Activated CD4-positive, alpha-beta memory T cell treated with anti-CD3 and anti-CD28 coated beads, Interleukin-2, amount 10 ng/mL, durations not matched to agents 7 days and 5 days (primary cell): ENCODE measurements at regions not wholly inside any gene's neighbourhood (a gene's known extent, or its start where the extent isn't known, plus 50 kb on each side); places are given as distances from the start of the nearest gene placed in this dataset.
"Not testable (repeated sequence)": the region's sequence is repeated elsewhere in the genome, so short reads cannot be mapped to it uniquely, and the experiment has no call there.

ENCODE experiments used
- CTCF ChIA-PET: fragments of 350-600 bp; sonication (Branson Sonifier 250); formaldehyde crosslinking; loops from one replicate; lab custom pipeline; 2021; ENCODE audit warnings: antibody characterized with exemption, inconsistent platforms; lab: Charles Lee
- POLR2A ChIA-PET: fragments of 350-600 bp; sonication (Branson Sonifier 250); formaldehyde crosslinking; loops from one replicate; lab custom pipeline; 2021; ENCODE audit warnings: antibody characterized with exemption; lab: Charles Lee
- DNase-seq: peaks from one replicate; pipeline ENCODE4 v3.0.0-alpha.2; 2020
- H3K27ac Mint-ChIP-seq: one replicate; pipeline ENCODE4 v1.8.0; 2021; ENCODE audit warnings: mild to moderate bottlenecking, mixed read lengths
- H3K27me3 Mint-ChIP-seq: one replicate; pipeline ENCODE4 v1.8.0; 2021; ENCODE audit warnings: mixed read lengths
- H3K36me3 Mint-ChIP-seq: one replicate; pipeline ENCODE4 v1.8.0; 2021; ENCODE audit warnings: low read depth, mixed read lengths
- H3K4me1 Mint-ChIP-seq: one replicate; pipeline ENCODE4 v1.8.0; 2021; ENCODE audit warnings: mixed read lengths
- H3K4me3 Mint-ChIP-seq: one replicate; pipeline ENCODE4 v1.8.0; 2021; ENCODE audit warnings: mild to moderate bottlenecking, mixed read lengths
- H3K9me3 Mint-ChIP-seq: one replicate; pipeline ENCODE4 v1.8.0; 2021; ENCODE audit warnings: mixed read lengths

DNA sequence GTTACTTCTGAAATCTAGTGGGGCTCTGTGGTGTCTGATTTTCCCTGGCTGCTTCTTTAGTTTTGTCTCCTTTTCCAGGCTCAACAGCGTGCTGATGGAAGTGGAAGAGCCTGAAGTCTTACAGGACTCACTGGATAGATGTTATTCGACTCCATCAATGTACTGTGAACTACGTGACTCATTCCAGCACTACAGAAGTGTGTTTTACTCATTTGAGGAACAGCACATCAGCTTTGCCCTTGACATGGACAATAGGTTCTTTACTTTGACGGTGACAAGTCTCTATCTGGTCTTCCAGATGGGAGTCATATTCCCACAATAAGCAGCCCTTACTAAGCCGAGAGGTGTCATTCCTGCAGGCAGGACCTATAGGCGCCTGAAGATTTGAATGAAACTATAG lies 51.1 kb downstream of the NBPF8 start:
- POLR2A ChIA-PET, DNase-seq, H3K27ac Mint-ChIP-seq, H3K4me1 Mint-ChIP-seq, H3K4me3 Mint-ChIP-seq, H3K27me3 Mint-ChIP-seq, H3K9me3 Mint-ChIP-seq, H3K36me3 Mint-ChIP-seq, CTCF ChIA-PET: not testable (repeated sequence)

- POLR2A ChIA-PET, H3K4me3 Mint-ChIP-seq: not testable (repeated sequence)
- H3K36me3 Mint-ChIP-seq: peaks cover 20% of the 10 kb centered on the region
Observed at GRCh38 chr1:120477663-120478062, 62.8 kb downstream of the NBPF8 start.

DNA sequence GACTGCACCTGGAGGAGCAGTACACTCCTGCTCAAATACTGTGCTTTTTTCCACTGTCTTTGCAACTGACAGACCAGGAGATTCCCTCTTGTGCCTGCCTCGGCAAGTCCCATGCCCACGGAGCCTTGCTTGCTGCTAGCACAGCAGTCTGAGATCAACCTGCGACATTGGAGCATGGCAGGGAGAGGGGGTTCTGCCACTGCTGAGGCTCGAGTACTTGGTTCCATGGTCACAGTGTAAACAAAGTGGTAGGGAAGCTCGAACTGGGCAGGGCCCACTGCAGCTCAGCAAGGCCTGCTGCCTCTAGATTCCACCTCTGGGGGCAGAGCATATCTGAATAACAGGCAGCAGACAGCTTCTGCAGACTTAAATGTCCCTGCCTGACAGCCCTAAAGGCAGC lies 63.6 kb downstream of the NBPF8 start:
- peaks cover 23% of the 10 kb centered on the region for H3K36me3 Mint-ChIP-seq
- H3K4me3 Mint-ChIP-seq, H3K27ac Mint-ChIP-seq, CTCF ChIA-PET, H3K9me3 Mint-ChIP-seq, H3K27me3 Mint-ChIP-seq, H3K4me1 Mint-ChIP-seq, POLR2A ChIA-PET, DNase-seq: not testable (repeated sequence)

More at GRCh38 chr1:120477663-120478062, 62.8 kb downstream of the NBPF8 start:
- H3K27ac Mint-ChIP-seq, CTCF ChIA-PET, H3K4me1 Mint-ChIP-seq, H3K27me3 Mint-ChIP-seq, H3K9me3 Mint-ChIP-seq, DNase-seq: not testable (repeated sequence)

GRCh38 chr1:120487542-120487941 lies 72.7 kb downstream of the NBPF8 start:
- DNase-seq, H3K4me1 Mint-ChIP-seq, CTCF ChIA-PET, H3K4me3 Mint-ChIP-seq, H3K27ac Mint-ChIP-seq, H3K27me3 Mint-ChIP-seq, H3K9me3 Mint-ChIP-seq, POLR2A ChIA-PET: not testable (repeated sequence)
- peaks cover 24% of the 10 kb centered on the region for H3K36me3 Mint-ChIP-seq

DNA sequence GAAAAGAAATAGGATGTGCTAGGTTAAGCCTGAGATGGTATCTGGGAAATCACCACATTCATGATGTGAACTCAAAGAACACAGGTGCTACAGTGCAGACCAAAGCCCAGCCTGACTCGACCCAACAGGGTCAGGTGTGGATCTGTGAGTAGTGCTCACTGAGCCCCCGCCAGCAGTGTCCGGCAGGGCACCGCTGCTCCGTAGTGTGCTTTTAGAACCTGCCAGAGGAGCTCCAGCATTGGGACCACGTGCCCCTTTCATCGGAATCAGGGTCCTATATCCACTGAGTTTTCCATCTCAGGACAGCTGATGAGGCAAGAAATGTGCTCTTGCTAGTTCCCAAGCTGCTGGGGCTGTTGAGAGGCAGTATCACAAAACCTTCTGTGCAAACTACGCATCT lies 74.4 kb downstream of the NBPF8 start:
- H3K27me3 Mint-ChIP-seq, H3K4me3 Mint-ChIP-seq, H3K4me1 Mint-ChIP-seq, H3K27ac Mint-ChIP-seq, CTCF ChIA-PET, DNase-seq, POLR2A ChIA-PET, H3K9me3 Mint-ChIP-seq: not testable (repeated sequence)
- peaks cover 19% of the 10 kb centered on the region for H3K36me3 Mint-ChIP-seq

- H3K36me3 Mint-ChIP-seq: peaks cover 14% of the 10 kb centered on the region
- H3K9me3 Mint-ChIP-seq, CTCF ChIA-PET, H3K27ac Mint-ChIP-seq, H3K27me3 Mint-ChIP-seq, POLR2A ChIA-PET, H3K4me1 Mint-ChIP-seq, DNase-seq, H3K4me3 Mint-ChIP-seq: not testable (repeated sequence)
Observed at GRCh38 chr1:120497145-120497544, 82.3 kb downstream of the NBPF8 start.

GRCh38 chr1:120503284-120503683 lies 88.4 kb downstream of the NBPF8 start:
- not testable (repeated sequence) for H3K9me3 Mint-ChIP-seq

GRCh38 chr1:120506352-120506751 lies 91.5 kb downstream of the NBPF8 start:
- H3K4me1 Mint-ChIP-seq, H3K4me3 Mint-ChIP-seq, POLR2A ChIA-PET, CTCF ChIA-PET, DNase-seq, H3K36me3 Mint-ChIP-seq, H3K9me3 Mint-ChIP-seq, H3K27me3 Mint-ChIP-seq, H3K27ac Mint-ChIP-seq: not testable (repeated sequence)

More at GRCh38 chr1:120503284-120503683, 88.4 kb downstream of the NBPF8 start:
- CTCF ChIA-PET, H3K4me1 Mint-ChIP-seq, POLR2A ChIA-PET, H3K4me3 Mint-ChIP-seq, H3K27me3 Mint-ChIP-seq, DNase-seq, H3K27ac Mint-ChIP-seq, H3K36me3 Mint-ChIP-seq: not testable (repeated sequence)

- H3K9me3 Mint-ChIP-seq, CTCF ChIA-PET, H3K27ac Mint-ChIP-seq, DNase-seq, POLR2A ChIA-PET, H3K4me1 Mint-ChIP-seq, H3K4me3 Mint-ChIP-seq, H3K27me3 Mint-ChIP-seq: not testable (repeated sequence)
- H3K36me3 Mint-ChIP-seq: peaks cover 12% of the 10 kb centered on the region
Observed at GRCh38 chr1:120508351-120508750, 93.5 kb downstream of the NBPF8 start.

DNA sequence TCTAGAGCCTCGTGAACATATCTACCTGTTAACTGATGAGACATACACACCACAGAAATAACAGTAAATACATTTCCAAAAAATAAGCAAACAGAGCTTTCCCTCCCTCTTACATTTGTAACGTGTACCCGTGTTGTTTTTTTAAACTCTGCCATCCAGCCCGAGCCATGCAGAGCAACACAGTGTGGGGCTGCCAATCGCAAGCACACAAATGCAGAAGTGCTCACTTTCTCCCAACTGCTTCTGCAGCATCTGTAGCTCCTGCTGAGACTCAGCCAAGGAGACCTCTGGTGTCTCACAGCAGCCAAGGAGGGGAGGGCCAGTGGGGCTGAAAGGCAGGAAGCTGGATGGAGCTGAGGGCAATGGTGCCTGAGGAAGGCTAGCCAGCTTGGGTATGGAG lies 94.4 kb downstream of the NBPF8 start:
- POLR2A ChIA-PET, DNase-seq, H3K27ac Mint-ChIP-seq, H3K4me3 Mint-ChIP-seq, CTCF ChIA-PET, H3K27me3 Mint-ChIP-seq, H3K4me1 Mint-ChIP-seq, H3K9me3 Mint-ChIP-seq: not testable (repeated sequence)
- H3K36me3 Mint-ChIP-seq: peaks cover 12% of the 10 kb centered on the region

DNA sequence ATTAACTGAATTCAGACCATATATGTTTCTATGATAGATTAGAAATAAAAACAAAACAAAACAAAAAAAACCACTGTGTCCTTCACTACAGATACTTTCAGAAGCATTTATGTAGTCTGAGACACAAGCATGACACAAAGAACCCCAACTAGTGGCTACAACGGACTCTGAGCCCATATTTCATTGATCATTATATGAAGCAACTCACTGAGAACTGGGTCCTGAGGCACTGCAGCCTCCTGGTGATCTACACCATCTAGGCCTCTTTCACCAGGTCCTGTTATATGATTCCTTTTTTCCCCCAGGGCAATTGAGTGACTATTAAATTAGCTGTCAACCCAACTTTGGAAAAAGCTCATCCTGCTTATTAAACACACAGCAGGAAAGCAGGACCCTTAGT lies 98.3 kb downstream of the NBPF8 start:
- POLR2A ChIA-PET, DNase-seq, H3K9me3 Mint-ChIP-seq, H3K27ac Mint-ChIP-seq, H3K4me1 Mint-ChIP-seq, CTCF ChIA-PET, H3K4me3 Mint-ChIP-seq, H3K27me3 Mint-ChIP-seq: not testable (repeated sequence)
- H3K36me3 Mint-ChIP-seq: peaks cover 18% of the 10 kb centered on the region

DNA sequence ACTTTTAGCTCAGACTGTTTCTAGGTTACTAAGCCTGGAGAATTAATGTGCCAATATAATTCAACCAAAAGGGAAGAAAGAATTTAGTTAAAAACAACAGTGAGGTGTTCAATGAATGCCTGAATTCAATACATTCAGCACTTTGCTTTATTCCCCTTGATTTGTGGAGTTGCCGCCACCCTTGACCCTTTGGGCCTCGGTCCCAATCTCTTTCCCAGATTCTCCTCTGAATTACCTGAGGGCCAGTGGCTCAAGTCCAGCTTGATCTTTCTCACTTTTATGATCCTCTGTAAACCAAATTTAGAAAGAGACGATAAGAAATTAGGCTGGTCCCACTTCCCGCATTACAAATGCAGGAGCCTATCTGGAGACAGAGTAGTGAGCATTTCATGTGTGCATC lies 98.7 kb downstream of the NBPF8 start:
- H3K36me3 Mint-ChIP-seq: peaks cover 18% of the 10 kb centered on the region
- CTCF ChIA-PET, H3K4me1 Mint-ChIP-seq, H3K27me3 Mint-ChIP-seq, H3K4me3 Mint-ChIP-seq, H3K9me3 Mint-ChIP-seq, H3K27ac Mint-ChIP-seq, POLR2A ChIA-PET, DNase-seq: not testable (repeated sequence)

- H3K4me1 Mint-ChIP-seq, CTCF ChIA-PET, H3K36me3 Mint-ChIP-seq, H3K4me3 Mint-ChIP-seq, DNase-seq, H3K27ac Mint-ChIP-seq, H3K27me3 Mint-ChIP-seq, H3K9me3 Mint-ChIP-seq, POLR2A ChIA-PET: not testable (repeated sequence)
Observed at GRCh38 chr1:120519196-120519595, 104.4 kb downstream of the NBPF8 start.

- POLR2A ChIA-PET, H3K27me3 Mint-ChIP-seq, DNase-seq, H3K36me3 Mint-ChIP-seq, H3K27ac Mint-ChIP-seq, H3K9me3 Mint-ChIP-seq, CTCF ChIA-PET, H3K4me3 Mint-ChIP-seq: not testable (repeated sequence)
- peaks cover 11% of the 10 kb centered on the region for H3K4me1 Mint-ChIP-seq
Observed at GRCh38 chr1:120524416-120524815, 109.6 kb downstream of the NBPF8 start.

DNA sequence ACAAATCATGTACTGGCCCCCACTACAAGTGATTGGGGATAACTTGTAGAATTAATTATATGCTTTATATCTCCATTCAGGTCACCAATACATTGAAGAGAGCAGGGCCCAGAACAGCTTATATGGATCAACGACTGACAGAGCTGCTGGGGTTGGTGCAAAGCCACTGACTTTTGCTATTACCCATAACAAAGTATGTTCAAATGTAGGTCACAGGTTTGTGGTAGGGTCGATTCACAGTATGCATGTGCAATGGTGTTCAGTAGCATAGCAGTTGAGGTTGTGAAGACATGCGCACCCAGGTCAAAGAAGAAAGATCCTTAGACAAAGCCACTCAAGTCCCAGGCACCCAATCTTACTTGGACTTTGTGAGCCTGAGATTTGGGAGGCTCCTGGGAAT lies 110.6 kb downstream of the NBPF8 start:
- H3K9me3 Mint-ChIP-seq, CTCF ChIA-PET, POLR2A ChIA-PET, H3K27me3 Mint-ChIP-seq, H3K4me3 Mint-ChIP-seq, H3K36me3 Mint-ChIP-seq: not testable (repeated sequence)
- peaks cover 11% of the 10 kb centered on the region for H3K4me1 Mint-ChIP-seq
- DNase-seq: peak; percentile 23
- H3K27ac Mint-ChIP-seq: peak overlapping the region; percentile 44
